ENCODE measurements at regions not wholly inside any gene's neighbourhood (a gene's known extent, or its start where the extent isn't known, plus 50 kb on each side); places are given as distances from the start of the nearest gene placed in this dataset.

DNA sequence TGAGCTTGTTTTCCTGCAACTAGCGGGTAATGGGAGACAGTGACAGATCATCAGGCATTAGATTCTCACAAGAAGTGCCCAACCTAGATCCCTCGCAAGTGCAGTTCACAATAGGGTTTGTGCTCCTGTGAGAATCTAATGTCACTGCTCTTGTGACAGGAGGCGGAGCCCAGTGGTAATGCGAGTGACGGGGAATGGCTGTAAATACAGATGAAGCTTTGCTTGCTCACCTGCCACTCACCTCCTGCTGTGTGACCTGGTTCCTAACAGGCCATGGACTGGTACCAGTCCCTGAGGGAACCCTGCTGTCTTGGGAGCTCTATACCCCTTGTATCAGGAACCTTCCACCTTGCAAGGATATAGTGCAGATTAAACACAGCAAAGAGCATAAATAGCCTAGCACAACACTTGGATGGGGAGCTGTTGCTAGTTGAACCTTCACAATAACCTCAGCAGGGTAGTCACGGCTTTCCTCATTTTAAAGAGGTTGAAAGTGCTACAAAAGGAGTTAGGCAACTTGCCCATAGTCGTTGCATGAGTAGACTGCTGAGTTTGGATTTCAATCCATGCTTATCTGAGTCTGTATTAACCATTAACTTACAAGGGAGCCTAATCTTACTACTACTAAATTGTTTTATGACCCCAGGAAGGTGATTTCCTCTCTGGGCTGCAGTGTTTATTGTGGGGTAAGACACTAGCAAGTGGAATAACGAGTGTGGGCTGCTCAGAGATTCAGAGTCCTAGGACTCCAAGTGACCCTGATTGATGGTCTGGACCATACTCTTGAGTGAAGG is 156.6 kb upstream of the ZFHX3 start:
- DNase-seq (ENCODE audit: low read depth, low spot score) = no peak

DNA sequence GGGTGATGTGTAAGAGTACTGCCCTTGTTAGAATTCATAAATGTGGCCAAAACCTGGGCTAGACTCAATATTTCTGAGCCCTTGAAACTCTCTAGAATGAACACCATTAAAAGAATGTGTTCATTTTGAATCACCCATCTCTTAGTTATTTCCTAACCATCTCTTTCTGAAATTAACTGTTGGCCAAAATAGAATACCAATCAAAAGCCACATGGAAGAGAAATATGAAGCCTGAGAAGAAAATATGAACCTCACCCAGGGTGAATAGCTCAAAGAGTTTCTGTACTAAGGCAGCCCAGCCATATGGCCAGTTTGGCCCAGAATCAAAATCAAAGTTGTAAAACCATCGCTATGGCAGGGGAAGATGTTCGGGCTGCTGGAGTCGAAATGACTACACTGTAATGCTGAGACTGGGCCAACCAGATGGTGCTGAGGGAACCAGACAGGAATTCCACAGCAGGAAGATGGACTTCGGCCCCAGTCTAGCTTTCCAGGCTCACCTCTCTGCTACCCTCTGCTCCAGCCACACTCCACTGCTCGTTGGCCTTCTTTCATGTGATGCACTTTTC is 154.3 kb upstream of the ZFHX3 start:
- DNase-seq (ENCODE audit: low read depth, low spot score) = no peak

DNA sequence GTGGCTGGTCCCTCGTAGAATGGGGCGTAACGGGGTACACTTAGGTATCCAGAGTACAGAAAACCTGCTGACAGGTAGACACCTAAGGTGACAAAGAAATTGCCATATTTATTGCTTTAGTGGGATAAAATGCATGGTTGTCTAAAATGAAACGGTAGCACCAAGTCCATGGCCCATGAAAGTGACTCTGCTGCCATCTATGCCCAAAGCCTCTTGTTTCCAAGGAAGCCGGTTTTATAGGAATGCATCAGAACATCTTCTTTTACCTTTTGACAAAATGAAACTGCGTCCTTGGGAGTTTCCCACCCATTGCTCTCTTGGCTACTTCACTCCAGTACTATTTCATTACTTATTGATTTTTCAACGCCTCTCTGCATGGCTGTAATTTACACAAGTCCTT is 151.3 kb upstream of the ZFHX3 start:
- no peak for DNase-seq (ENCODE audit: low read depth, low spot score)

DNA sequence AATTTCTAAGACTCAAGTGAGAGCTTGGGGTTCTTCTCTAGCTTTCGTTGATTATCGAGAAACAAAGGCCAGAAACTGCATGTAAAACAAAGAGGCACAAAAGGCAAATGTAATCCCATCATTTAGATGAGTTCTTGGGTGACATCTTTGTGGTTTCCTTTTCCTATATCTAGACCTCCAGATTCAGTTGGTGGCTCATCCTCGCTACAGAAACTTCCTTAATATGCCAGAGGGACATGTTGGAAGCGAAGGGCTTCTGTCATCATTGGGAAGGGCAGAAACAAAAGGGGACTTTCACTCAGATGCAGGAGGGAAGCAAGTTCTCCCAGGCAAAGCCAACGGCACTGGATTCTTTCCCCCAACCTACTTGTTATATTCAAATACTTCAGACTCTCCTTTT is 150.6 kb upstream of the ZFHX3 start:
- DNase-seq (ENCODE audit: low read depth, low spot score) = no peak

DNA sequence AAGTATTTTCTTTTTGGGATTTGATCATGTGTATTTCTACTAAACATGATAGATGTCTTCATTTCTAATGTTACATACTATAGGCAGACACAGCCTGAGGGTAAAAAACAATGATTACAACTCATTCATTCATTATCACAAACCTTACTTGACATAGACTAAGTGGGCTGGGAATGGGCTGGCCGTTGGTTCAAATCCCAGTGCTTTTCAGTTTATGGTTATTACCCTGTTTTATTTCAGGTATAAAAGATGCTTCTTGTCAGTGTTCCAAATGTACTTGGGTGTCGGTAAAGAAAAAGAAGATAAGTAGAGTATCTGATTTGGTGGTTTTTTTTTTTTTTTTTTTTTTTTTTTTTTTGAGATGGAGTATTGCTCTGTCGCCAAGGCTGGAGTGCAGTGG is 149.7 kb upstream of the ZFHX3 start:
- DNase-seq (ENCODE audit: low read depth, low spot score) = no peak

DNA sequence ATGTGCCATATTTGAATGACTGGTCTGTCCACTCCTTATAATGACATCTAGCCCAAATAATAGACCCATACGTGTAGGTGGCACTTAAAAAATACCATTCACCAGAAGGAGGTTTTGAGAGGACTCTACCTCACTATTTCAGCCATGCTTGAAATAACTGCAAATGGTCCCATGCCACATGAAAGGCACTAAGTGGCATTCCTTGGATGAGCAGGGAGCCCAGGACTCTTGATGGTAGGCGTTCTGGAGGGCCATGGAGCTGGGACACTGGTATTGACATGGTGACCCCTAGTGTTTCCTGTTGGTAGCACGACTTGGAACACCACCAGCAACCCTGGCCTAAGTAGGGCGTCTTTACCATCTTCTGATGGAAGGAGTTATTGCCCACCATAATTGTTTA is 148.7 kb upstream of the ZFHX3 start:
- peak; percentile 33 for DNase-seq (ENCODE audit: low read depth, low spot score)

DNA sequence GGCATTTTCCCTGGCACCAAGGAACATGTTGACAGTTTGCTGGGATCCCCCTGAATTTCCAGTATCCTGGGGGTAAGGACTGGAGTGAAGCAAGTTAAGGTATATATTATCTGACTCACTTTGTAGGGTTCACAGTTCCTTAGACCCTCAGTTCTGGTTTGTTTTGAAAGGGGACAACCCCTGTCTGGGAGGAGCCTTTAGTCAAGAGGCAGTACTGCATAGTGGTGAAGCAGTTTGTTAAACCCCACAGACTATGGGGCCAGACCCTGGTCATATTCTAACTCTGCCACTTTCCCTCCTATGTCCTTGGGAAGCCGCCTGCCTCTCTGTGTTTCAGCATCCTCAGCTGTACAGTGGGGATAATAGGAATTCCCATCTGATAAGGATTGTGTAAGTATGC is 145.5 kb upstream of the ZFHX3 start:
- no peak for DNase-seq (ENCODE audit: low read depth, low spot score)

DNA sequence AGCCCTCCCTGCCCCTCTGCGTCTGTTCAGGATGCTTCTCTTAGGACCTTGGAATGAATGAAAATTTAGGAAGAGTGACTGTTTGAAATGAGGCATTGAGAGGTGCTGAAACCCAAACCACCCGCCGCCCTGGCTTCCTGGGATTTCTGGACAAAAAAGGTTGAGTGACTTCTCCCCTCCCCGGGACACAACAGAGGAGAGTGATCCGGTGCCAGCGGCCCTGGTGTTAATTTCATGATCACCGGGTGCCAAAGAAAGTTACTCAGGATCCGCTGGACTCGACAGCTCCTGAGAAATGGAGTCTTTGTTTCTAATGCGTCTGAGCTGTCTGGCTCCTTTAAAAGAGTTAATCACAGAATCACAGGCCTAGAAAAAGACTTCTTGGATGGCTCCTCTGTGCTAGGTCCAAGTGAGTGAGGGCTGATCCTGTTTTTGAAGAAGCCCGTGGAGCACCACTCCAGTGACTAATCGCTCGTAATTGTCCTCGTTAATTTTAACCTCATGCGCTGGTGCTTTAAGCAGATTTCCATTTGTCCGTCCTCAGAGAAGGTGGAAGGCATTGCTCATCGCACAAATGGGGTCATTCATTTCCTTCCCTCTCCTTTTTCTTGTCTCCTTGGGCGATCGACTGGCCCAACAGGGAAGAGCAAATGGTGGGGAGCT is 144.4 kb upstream of the ZFHX3 start:
- no peak for DNase-seq (ENCODE audit: low read depth, low spot score)

DNA sequence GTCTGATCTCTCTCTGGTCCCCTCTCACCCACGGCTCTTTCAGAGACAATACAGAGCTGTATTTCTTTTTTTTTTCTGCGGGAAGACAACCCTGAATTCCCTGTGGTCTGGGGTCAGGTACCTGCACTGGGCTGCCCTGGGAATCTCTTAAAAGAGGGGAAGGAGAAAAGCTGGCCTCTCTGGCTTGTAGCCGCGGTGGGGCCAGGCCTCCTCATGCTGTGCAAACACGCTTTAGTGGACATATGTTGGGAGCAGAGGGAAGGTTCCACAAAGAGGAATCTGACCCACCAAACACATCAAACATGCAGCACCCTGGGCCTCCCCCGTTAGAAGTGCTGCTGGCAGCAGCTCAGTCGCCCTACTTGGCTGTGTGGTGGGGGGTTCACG is 143.7 kb upstream of the ZFHX3 start:
- no peak for DNase-seq (ENCODE audit: low read depth, low spot score)

DNA sequence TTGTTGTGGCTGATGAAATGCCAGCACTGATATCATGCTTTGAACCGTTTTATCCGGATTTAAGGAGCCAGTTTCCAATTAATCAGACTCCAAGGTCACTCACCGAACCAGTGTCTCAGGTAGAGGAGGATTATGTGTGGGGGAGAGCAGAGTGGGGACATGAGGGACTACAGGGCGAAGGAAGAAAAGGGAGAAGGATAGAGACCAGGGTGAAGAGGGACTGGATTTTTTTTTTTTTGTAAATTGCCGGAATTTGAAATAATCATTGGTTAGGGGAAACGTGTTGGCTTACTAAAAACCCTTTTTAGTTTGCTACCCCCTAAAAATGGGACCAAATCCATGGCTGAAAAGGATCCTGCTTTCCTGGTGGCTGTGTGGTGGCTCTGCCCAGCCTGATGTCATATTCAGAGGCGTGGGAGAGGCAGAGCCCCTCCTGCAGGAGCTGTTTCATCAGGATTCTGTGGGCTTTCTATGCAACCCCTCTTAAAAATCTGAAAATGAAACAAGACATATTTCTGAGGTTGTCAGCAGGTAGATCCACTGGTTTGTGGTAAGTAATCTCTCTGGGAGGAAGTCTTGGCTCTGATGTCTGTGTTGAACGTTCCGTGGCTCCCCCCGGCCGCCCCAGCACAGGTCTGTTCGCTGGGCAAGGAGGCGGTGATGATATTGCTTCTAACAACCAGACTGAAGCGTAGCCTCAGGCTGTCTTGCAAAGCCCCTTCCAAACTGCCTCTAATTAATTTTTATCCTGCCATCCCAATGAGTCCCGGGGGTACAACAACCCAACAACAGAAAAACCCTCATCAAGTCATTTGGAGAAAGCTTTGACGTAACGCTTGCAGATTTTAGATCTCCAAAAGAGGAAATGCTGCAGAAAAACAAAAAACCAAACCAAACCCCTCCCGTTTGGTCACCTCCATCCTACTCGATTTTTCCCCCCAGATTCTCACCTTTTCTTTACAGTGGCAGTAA is 143.0 kb upstream of the ZFHX3 start:
- DNase-seq (ENCODE audit: low read depth, low spot score) = no peak

DNA sequence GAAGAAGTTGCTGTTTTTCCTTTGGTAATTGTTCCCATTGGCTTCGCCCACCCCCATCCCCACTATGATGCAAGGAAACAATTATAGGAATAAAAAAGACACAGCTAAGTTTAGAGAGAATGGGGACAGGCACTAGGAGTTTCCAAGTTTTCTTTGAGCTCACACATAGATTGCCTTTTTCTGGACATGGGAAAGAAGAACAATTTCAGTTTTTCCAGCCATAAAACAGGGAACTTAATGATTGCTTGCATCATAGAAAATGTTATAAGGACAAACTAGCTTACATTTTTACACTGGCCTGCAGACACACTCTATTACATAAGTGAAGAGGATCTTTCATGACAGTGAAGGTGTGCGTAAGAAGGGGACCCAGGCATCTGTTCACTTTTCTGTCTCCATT is 142.3 kb upstream of the ZFHX3 start:
- DNase-seq (ENCODE audit: low read depth, low spot score) = no peak

DNA sequence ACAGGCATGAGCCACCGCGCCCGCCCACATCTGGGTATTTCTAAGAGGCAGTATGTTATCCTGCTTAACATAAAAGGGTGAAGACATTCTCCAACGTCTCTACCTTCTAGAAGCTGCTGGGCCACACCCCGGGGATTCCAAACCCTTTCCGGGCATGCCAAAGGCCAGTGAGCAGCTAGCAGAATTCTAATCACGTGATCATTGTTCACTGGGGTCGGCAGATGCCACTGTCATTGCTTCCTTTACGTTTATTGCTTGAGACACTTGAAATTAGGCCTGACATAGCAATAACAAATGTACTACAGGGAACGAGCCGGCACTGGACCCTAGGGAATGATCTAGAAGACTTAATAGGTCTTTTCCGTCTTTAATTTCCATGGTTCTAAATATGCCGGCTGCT is 141.2 kb upstream of the ZFHX3 start:
- no peak for DNase-seq (ENCODE audit: low read depth, low spot score)

DNA sequence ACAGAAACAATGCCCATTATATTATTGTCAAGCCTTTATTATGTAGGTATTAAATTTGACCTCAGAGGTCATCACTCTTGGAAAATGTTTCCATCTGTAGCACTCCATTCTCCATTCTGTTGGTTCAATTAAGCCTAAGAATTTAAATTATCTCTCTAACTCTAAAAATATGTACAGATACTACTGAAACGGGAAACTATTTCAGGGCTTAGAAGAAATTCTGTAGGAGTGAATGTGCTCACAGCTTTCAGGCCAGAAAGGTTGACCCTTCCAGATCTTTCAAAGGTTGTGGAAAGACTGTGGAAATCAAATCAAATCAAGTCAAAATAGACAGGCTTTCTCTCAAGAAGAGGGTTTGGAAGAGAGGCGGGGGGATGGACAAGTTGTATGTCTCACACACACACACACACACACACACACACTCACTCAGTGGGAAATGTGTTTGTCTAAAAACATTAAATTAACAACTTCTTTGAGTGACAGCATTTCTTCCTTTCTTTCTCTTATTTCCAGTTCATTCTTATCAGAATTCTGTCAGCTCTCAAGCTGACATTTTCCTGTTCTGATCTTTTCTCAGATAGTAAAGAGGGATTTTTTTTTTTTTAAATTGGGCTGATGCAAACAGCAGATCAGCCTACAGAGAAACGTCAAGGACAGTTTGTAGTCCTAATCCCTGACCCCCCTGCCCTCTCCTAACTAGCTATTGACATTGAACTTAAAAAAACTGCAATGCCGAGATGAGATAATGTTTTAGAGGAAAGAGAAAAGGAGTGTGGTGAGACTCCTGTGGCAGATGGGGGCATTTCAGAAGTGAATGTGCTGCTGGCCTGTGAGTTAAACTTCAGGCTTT is 139.0 kb upstream of the ZFHX3 start:
- no peak for DNase-seq (ENCODE audit: low read depth, low spot score)

DNA sequence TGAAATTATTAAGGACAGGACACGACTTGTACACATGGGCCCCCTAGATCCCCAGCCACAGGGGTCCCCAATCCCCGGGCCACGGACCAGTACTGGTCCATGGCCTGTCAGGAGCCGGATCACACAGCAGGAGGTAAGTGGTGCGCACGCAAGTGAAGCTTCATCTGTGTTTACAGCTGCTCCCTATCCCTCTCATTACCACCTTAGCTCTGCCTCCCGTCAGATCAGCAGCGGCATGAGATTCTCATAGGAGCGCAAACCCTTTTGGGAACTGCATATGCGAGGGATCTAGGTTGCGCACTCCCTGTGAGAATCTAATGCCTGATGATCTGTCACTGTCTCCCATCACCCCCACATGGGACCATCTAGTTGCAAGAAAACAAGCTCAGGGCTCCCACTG is 137.8 kb upstream of the ZFHX3 start:
- DNase-seq (ENCODE audit: low read depth, low spot score) = no peak

DNA sequence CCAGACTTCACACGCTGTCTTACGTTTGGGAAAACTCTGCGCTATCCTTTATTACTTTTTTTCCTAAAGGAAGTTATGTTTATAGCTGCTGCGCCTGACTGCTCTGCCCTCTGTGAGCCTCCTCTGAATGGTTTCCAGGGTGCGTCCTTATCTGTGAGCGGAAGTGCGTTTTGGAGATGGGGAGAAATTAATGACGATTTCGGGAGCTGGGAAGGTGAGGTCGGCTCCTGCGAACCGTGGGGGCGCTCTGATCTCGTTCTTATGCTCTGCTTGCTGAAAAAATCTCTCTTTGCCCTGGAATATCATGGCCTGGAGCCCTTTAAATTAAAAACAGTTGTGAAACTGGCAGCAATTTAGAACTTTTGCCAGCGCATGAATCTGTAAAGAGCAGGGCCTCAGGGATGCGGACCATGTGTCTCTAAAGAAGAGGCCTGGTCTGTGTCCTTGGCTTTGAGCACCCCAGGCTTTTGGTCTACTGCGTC is 135.7 kb upstream of the ZFHX3 start:
- no peak for DNase-seq (ENCODE audit: low read depth, low spot score)

DNA sequence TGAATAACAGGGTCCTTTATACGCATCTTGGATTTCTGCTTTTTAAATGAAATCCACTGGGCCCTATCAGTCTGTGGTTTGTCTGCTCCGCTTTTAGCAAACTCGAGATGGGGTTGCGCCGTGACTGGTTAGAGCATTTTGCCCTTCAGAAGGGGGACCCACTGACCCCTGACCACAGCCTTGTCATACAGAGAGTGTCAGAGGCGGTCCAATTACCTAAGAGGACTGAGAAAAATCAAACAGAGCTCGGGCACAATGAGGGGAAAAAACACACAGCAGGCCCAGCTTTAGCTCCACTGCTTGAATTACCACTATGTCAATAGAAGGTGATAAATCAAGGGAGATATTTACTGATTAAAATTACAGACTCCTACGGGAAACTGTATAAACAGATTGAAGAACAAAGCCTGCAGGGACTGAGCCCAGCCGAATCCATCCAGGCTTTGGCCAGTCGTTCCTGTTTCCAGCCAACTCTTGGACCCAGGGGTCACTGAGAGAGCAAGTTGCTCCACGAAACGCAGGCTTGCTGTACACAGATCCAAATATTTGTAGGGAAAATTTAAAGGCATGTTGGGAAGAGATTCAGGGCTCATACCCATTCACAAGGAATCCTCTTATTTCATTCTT is 131.9 kb upstream of the ZFHX3 start:
- DNase-seq (ENCODE audit: low read depth, low spot score) = no peak

DNA sequence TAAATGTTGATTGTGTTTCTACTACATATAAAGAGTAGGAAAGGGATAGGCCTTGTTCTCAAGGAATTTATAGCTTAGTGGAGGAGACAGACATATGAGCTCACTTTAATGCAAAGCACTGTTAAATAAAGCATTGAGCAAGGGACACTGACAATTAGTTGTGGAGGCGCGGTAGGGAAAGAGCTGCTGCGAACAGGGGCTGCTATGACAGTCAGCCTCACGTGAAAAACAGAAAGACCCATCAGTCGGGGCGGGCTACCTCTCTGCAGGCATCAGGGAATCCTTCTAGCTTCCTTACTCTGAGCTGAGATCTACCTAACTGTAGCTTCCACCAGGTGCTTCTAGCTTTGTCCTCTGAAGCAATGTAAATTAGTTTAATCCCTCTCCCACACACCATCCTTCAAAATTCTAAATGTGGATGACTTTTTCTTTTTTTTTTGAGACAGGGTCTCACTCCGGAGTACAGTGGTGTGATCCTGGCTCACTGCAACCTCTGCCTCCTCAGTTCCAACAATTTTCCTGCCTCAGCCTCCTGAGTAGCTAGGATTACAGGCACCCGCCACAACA is 129.9 kb upstream of the ZFHX3 start:
- DNase-seq (ENCODE audit: low read depth, low spot score) = no peak

DNA sequence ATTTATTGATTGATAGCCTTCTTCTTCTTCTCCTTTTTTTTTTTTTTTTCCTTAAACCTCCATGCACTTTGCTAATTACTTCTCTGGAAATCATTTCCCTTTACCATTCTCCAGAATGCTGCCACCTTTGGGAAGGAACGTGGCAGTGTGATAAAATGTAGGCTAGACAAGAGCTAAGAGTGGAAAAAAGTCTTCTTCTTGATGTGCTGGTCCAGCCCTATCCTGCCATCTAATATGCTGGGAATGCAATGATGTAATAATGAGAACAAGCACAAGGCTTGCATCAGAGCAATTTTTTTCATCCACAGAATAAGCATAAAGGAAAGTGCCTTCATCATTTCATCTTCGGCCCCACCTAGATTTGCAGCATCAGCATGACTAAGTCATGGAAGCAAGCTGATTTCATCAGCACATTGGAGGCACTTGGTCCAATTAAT is 128.7 kb upstream of the ZFHX3 start:
- no peak for DNase-seq (ENCODE audit: low read depth, low spot score)

DNA sequence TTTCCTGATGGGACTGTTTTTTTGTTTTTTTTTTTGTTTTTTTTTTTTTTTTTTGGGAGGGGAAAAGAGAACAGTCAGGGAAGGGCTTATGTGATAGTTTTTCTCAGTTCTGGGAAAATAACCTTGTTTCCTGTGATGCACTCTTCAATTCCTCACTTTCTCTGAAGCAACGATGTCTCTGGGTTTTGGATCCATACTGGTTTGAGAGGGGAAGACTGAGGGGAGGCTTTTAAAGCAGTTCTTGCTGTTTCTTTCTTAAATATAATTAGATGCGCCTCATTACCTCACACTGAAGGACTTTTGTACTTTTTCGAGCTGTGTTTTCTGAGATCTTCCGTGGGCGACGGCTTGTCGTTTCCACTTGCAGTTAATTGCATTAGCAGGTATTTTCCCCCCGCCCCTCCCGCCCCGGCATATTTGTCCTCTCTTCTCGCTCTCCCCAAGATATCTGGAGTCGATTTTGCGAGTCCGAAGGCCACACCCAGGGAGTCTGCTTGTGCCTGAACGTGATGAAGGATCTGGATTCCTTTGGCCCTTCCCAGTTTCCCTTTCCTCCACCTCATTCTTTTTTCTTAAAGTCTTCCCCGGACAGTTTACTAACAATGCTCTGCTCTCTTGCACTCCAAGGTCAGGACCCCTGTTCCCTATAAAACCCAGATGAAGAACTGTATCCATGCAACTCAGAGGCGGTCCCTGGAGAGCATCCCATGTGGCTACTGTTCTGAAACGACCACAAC is 125.2 kb upstream of the ZFHX3 start:
- DNase-seq (ENCODE audit: low read depth, low spot score) = no peak
